ENCODE measurements at regions not wholly inside any gene's neighbourhood (a gene's known extent, or its start where the extent isn't known, plus 50 kb on each side); places are given as distances from the start of the nearest gene placed in this dataset.

DNA sequence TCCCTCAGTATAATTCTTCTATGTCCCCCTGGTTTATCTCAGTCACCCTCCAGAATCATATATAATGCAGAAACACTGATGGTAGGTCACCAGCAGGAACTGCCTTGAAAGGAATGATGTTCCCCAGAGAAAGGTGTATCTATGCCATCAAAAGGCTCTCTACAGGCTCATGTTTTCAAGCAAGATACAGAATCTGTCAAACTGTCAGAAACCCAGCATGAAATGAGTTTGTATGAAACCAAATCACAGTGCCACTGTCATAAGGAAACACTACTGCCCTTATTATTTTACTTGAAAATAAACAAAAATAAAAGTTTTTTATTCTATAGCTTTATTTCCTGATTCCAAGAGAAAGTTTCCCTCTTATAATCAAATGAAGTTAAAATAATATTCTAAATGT is 1064.5 kb upstream of the DDX18 start:
- TF ChIP-seq, protein P1, sequence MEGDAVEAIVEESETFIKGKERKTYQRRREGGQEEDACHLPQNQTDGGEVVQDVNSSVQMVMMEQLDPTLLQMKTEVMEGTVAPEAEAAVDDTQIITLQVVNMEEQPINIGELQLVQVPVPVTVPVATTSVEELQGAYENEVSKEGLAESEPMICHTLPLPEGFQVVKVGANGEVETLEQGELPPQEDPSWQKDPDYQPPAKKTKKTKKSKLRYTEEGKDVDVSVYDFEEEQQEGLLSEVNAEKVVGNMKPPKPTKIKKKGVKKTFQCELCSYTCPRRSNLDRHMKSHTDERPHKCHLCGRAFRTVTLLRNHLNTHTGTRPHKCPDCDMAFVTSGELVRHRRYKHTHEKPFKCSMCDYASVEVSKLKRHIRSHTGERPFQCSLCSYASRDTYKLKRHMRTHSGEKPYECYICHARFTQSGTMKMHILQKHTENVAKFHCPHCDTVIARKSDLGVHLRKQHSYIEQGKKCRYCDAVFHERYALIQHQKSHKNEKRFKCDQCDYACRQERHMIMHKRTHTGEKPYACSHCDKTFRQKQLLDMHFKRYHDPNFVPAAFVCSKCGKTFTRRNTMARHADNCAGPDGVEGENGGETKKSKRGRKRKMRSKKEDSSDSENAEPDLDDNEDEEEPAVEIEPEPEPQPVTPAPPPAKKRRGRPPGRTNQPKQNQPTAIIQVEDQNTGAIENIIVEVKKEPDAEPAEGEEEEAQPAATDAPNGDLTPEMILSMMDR (IDR thresholded peaks at IDR 0.05), result no peak
- no peak for TF ChIP-seq POLR2A (IDR thresholded peaks at IDR 0.05)
